22Rv1 (cell line): ENCODE measurements at regions not wholly inside any gene's neighbourhood (a gene's known extent, or its start where the extent isn't known, plus 50 kb on each side); places are given as distances from the start of the nearest gene placed in this dataset.

Source experiments
- ZFX ChIP-seq: fragments of 450-650 bp; IDR thresholded peaks from 2 replicates; pipeline ENCODE4 v1.6.1; 2017; ENCODE audit warnings: antibody characterized with exemption, borderline replicate concordance
- TF ChIP-seq, protein P1 (sequence below): fragments of 450-650 bp; IDR thresholded peaks from 2 replicates; pipeline ENCODE4 v1.5.1; 2017; ENCODE audit warnings: mild to moderate bottlenecking

- TF ChIP-seq, protein P1, sequence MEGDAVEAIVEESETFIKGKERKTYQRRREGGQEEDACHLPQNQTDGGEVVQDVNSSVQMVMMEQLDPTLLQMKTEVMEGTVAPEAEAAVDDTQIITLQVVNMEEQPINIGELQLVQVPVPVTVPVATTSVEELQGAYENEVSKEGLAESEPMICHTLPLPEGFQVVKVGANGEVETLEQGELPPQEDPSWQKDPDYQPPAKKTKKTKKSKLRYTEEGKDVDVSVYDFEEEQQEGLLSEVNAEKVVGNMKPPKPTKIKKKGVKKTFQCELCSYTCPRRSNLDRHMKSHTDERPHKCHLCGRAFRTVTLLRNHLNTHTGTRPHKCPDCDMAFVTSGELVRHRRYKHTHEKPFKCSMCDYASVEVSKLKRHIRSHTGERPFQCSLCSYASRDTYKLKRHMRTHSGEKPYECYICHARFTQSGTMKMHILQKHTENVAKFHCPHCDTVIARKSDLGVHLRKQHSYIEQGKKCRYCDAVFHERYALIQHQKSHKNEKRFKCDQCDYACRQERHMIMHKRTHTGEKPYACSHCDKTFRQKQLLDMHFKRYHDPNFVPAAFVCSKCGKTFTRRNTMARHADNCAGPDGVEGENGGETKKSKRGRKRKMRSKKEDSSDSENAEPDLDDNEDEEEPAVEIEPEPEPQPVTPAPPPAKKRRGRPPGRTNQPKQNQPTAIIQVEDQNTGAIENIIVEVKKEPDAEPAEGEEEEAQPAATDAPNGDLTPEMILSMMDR = no peak
- no peak for TF ChIP-seq ZFX
These were observed 84.4 kb downstream of the UNC5CL start for GRCh38 chr6:40954446-40955177.
